ENCODE measurements at regions not wholly inside any gene's neighbourhood (a gene's known extent, or its start where the extent isn't known, plus 50 kb on each side); places are given as distances from the start of the nearest gene placed in this dataset.
"Not testable (repeated sequence)": the region's sequence is repeated elsewhere in the genome, so short reads cannot be mapped to it uniquely, and the experiment has no call there.

DNA sequence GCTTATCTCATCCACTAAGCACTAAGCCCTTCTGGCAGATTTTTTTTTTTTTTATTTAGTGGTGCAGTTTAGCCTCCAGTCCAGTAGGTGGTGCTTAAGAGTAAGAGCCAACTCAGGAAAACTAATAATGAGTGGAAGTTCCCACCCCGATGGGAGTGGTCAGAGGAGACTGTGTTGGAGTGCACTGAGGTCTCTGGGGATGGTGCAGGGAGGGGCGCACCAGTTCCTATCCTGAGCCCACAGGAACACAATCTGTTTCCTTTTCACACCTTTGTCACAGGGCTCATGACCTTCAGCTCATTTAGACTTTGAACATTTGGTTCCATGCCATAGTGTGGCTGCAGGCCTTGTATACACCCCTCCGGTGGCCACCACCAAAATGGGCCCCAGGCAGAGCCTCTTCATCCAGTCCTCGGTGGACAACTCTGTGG lies 367.4 kb downstream of the SPRY2 start:
- no peak for DNase-seq

DNA sequence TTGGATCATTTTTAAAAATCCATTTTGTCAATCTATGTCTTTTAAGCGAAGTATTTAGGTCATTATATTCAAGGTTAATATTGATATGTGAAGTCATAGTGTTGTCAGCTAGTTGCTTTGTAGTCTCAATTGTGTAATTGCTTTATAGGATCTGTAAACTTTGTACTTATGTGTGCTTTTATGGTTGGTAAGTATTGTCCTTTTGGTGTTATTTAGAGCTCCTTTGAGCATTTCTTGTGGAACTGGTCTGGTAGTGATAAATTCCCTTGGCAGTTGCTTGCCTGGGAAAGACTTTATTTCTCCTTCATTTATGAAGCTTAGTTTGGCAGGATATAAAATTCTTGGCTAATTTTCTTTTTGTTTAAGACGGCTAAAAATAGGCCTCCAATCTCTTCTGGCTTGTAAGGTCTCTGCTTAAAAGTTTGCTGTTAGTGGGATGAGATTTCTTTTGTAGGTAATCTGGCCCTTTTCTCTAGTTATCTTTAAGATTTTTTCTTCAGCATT lies 368.8 kb downstream of the SPRY2 start:
- no peak for DNase-seq

DNA sequence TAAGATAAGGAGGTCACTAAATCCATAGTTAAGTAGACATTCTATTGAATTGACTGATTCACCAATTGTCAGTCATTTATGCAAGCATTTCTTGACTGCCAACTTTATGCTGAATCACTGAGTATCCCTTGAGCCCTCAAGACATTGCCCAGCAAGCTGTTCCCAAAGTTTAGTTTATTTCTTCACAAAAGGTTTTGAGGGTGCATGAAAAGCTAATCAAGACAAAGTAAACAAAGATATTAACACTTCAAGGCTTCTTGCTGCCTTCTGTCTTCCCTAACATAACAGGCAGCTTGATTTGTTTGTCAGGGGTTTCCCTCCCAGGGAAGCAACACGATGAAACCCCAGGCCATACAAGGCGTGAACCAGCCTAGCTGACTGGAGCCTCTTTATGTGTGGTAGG lies 374.4 kb downstream of the SPRY2 start:
- no peak for DNase-seq

DNA sequence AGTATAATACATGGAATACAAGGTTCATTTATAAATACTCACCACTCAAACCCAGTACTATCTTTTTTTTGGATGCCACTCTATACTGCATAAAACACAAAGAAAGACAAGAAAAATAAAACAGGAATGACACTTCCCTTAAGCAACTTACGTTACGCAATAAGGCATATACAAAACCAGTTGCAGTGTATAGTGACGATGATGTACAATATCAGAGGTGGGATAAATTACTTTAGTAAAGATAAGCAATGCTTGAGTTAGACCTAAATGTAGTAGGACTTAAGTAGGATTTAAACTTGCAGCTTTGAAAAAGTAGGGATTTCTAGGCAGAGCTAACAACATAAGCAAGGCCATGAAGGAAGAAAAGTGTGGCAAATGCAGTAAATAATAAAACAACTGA lies 374.9 kb downstream of the SPRY2 start:
- DNase-seq = no peak

DNA sequence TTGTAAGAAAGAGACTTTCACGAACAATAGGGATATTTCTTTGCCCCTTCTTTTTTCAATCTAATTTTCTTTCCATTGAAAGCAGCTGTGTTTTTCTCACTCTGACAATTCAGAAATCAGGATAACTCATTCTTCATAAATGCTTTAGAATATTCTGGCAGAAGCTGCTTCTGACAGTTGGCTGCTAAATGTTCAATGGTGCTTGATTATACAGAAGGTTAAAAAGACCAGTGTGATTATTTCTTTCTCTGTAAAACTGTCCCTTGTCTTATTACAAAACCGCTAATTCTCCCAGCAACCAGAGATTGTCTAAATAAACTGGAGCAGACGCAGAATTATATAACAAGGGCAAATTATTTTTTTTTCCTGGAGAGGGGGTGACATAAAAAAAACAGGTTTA lies 394.4 kb downstream of the SPRY2 start:
- no peak for DNase-seq

DNA sequence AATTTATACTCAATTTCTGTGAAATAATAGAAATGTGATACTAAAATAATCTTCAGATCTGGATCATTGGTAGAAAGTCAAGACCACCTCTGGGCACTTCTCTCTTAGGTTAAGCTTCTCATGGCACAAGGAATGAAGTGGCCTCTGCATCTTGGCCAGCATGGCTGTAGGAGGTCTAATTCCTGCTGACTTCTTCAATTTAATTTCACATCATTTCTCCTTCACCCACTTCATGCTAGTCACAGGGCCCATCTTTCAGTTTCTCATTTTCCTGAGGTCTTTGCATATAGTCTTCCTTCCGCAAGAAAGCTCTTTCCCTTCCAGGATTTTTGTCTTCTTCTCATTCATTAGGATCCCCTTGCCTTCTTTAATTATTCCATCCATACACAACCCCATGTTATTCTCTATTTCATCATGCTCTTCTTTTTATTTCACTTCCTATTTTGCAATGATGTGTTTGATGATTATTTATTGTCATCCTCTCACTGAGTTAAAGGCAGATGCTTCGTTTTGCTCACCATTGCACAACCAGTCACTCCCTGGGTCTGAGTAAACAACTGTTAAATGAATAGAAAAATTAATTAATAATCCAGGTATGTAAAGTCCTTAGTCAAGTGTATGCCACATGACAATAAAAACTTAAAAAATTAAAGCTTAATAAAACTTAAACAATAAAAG lies 397.4 kb downstream of the SPRY2 start:
- DNase-seq = no peak

DNA sequence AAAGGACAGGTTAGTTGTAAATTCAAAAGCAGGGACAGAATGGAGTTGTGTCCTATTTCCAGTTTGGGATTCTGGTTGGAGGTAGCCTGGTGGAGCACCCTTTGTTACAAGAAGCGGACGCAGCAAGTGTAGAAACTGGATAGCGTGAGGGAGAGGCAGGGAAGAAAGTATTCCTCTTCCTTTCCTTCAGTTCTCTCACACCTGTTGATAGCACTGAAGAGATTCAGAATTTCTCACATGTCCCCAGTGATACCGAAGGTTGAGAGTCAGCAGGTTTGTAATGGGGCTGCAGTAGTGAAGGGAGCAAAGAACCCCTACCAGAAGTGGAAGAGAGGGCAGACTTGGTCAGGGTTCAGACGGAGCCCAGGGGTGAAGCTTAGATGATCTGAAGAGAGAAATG lies 399.2 kb downstream of the SPRY2 start:
- no peak for DNase-seq

DNA sequence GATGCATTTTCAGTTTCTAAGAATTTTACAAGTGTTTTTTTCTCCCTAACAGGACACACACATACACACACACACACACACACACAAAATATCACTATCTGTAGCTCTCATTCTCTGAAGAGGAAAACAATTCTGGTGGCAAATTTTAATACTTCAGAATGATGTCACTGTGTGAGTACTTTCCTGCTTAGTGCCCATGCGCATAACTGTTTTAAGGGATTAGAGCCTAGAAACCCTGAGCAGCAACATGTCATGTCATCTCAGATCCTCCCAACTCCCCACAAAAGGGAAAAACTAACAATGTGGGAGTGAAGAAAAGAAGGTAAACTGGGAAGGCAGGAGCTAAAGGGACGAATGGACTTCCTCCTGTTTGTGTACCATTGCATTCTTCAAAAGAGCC lies 401.2 kb downstream of the SPRY2 start:
- DNase-seq = no peak

DNA sequence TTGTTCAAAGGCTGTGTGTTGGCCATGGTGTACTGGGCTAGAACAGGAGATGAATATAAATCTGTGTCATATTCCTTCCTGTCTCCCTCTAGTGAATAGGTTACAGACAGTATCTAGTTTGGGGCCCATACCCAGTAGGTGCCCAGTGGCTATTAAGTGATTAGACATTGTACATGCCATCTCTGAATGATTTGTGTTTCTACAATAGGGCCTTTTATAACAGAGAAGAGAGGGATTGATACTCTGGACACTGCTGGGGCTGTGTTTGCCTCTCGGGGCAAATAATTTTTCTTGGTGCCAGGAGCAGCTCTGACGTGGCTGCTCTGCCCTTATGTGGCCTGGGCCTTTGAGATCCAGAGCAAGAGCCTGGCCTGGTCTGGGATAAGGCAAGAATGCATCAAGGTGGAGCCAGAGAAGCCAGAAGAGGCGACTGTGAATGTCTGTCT lies 403.1 kb downstream of the SPRY2 start:
- no peak for DNase-seq

DNA sequence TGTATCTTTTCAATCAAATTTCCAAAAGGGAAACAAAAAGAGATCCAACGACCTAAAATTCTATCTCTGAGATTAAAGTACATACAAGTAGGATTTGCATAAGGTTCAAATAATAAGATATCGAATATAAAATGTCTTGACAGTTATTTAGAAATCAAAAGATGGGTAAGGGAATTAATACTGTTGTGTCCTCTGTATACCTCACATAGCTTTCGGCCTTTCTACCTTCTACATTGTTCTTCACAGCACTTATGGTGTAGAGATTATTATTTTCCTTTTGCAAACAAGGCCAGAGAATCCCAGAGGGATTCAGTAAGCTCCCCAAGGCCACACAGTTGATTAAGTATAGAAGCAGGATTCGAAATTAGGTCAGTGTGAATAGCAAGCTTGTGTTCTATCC lies 403.6 kb downstream of the SPRY2 start:
- DNase-seq = no peak

DNA sequence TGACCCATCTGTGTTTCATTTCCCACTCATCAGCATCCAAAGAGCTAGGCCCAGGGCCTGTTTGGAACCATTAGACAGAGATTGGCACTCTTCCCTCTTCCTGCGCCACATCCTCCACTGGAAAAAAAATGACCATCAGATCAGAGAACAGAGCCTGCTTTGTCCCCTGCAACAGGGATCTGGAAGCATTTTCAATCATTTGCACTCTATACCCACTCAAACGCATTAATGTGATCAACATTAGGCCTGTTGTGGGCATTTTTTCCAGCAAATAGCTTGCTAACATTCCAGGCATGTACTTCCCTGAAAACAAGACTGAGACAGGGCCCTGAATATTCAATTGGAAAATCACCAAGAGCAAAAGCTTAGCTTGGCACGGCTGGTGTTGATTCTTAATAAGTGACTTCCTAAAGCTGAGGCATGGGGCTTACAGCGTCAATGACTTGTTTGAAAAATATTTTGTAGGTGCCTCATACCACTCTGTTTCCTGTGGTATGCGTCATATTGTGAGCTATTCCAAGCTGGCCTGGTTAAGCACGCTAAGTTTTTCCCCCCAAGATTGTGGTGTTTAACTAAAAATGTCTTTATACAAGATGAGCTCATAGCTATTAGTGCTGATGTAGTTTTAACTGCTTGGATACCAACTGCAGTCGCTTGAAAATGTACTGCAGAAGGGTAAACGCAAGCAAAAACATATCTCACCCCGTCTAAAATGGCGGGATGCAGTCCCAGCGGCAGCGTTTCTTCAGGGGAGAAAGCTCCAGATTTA lies 404.4 kb downstream of the SPRY2 start:
- DNase-seq = no peak

DNA sequence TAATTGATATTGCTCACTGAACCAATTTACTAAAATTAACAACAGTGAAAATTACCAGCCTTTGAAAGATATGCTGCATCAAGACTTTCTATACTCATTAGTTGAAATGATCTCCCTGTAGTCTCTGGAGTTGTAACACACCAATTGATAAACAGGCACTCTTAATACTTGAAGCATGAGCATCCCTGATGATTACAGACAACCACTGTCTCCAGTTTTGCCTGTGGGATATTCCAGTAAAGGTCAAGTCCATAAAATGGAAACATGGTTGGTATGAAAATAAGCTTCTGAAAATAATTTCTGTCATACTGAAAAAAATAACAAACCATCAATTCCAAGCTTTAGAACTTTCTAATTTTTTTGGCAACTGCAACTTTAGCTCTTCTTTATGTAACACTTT lies 405.8 kb downstream of the SPRY2 start:
- DNase-seq = no peak

DNA sequence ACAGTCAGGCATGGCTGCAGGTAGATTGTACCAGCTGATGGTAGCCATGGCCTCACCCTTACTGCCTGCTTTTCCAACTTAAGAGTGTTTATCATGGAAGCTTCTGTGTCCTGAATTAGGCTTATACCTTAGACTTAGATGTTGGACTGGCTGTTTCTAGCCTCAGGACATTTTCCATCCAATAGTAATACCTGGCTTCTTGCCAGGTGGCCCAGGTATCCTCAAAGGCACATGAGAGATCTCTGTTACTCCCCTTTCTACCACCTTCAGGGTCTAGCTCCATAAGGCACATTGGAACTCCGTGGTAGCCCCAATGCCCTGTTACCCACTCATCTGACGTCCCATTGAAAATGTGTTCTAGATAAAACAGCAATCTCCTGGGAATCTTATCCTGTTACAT lies 407.5 kb downstream of the SPRY2 start:
- no peak for DNase-seq

DNA sequence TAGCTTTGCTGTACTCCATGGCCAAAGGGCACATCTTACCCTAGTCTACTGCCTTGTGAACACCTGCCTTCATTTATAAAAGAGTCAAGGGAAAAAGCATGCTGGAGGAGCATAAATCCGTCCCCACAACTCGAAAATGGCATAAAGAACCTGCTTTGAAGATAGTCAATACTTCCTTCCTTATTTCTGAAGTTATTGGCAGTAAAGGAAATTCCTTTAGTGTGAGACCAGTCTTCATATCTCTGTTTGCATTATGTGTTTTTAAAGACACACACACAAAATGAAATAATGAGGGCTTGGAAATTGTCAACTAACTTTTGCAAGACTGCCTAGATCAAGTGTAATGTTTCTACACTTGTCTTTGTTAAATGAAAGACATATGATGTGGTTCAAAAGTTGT lies 408.4 kb downstream of the SPRY2 start:
- DNase-seq = no peak

DNA sequence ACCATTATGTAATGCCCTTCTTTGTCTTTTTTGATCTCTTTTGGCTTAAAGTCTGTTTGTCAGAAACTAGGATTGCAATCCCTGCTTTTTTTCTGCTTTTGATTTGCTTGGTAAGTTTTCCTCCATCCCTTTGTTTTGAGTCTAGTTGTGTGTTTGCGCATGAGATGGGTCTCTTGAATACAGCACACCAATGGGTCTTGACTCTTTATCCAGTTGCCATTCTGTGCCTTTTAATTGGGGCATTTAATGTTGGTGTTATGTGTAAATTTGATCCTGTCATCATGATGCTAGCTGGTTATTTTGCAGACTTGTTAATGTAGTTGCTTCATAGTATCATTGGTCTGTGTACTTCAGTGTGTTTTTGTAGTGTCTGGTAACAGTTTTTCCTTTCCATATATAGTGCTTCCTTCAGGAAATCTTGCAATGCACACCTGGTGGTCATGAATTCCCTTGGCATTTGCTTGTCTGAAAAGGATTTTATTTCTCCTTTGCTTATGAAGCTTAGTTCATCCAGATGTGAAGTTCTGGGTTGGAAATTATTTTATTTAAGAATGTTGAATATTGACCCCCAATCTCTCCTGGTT lies 416.9 kb downstream of the SPRY2 start:
- not testable (repeated sequence) for DNase-seq

DNA sequence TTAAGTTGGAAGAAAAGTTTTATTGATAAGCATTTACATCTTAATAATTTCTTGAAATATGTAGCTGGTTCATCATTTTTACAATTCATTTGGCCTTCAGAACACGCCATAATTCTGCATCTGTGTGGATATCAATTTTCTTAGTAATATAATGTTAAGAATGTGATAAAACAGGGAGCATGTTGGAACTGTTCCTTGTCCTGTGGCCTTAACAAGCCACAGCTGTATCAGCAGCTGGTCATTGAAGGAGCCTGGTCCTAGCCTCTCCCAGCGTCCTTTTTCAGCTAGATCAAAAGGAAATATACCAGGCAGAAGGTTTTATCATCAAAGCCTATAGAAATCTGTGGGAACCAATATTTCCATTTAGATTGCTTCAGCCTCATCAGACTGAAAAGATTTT lies 421.8 kb downstream of the SPRY2 start:
- no peak for DNase-seq

DNA sequence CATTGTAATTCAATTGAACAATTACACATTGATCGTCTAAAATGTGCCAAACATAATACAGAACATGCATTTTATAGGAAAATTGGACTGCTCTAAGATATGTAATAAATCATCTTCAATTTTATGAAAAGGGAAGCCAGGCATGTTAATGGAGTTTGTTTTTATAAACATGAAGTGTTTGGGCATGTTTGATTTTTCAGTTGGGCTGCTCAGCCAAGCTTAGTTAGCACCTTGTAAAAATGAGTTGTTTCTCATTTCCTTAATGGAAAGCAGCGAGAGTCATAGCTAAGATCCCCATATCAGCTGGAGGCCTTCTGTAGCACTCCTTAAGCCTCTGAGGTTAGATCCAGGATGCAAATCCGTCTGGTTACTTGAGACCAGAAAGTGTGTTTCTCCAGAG lies 422.3 kb downstream of the SPRY2 start:
- DNase-seq = no peak

DNA sequence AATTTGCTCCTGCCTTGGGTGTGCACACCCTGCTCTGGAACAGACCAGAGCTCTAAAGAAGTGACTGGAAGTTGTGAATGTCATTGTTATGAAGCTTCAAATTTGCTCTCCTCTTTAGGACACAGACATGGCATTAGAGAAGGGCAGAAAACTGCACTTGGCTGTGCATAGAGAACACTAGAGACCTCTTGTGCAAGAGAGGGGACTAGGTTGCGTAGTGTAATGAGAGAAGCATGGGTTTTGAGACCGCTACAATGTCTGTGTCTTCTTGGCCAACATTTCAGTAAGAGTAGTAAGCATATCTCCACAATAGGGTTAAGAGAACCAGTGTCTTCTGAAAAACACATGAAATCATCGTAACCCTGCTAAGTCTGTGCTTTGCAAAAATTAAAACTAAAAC lies 423.3 kb downstream of the SPRY2 start:
- no peak for DNase-seq

DNA sequence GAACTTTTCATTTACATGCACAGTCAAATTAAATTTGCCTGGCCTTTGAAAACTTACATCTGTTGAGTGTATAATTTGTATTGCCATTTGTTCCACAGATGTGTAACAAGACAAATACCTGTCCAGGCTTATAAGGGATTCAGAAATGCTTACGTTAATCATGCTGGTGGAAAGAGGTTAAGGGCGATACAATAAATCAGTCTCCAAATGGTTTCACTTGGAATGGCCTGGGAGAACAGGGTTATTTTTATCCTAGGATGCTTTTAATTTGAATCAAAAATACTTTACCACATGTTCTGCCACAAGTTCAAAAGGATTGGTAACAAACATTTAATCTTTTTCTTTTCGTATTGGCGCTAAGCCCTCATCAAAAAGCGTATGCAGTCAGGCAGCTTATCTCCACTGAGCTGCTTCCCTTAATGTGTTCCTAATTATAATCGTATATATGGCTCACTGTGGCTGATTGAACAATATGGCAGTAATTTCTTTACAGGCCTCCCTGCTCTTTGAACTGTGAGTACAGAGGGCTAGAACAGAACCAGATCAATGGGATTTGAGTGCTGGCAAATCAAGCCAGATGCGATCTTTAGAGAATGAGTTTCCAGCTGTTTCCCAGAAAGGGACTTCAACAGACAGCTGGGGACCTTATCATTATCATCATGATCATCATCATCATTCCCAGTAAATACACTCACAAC lies 425.7 kb downstream of the SPRY2 start:
- no peak for DNase-seq

DNA sequence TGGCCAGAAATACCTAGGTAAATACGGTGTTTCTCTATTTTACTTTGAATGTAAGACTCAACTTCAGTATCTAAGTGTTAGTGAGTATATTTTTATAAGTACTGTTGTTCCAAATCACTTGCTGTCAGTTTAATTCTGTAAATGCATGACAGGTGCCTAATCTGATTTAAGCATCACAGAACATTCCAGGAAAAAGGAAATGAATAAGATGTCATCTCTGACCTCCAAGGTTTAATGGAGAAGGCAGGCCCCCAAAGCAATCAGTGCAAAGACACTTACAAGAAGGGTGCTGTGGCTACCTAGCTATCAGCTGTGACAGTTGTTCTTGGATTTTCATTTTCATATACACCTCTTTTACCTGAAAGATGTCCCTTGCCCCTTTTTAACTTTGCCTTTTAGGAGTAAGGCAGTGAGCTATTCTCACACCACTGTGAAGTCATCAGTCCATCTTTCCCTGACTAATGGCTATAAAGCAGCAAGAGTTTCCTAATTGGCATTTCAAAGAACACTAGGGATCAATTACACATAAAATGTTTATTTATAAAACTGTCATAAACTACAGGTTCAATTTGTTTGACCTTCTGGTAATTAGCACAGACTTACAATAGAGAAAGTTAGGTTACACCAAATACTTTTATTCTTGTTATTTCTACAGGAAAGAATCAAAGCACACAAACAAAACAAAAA lies 427.6 kb downstream of the SPRY2 start:
- DNase-seq = no peak

DNA sequence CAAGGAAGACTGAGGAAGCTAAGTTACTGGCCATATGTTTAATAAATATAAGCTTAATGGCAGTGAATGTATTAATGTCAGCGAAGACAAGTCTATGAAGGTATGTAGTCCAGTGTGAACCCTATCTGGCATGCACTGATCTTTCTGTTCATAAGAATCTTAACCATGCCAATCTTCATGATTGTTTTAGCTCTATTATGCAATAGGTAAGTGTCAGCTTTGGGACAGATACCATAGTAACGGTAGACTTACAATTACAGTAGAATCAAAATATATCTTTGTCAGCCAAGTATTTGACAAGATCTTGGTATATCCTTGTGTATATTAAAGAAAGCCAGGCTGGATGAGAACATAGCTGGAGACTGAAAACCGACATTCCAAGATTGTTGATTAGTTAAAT lies 428.5 kb downstream of the SPRY2 start:
- DNase-seq = no peak

DNA sequence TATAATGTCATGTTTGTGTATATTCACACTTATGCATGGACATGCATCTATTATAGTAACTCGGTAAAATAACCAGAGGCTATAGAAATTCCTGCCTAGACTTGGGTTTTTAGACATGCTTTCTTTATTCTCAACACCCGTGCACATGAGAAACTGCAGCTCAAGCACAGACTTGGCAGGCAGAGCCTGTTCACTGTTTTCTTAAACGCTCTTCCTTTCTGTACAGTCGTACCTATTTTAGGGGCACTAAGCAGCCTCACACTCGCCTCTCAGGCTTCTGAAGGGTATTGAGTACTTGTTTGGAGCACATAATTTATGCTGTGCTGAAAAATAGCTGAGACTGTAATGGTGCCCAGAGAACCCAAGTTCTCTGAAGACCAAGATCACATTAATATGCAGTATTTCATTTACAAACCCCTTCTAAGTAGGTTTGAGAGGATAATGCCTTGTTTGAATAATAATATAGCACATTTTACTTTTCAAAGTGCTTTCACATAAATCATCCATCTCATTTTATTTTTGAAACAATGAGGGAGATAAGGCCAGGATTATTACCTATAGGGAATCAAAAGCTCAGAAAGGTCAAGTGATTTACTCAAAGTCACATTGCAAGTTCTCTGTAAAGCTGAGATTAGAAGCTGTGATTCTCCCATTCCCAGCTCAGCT lies 429.9 kb downstream of the SPRY2 start:
- no peak for DNase-seq
